HFFc6 (cell line): ENCODE measurements at regions not wholly inside any gene's neighbourhood (a gene's known extent, or its start where the extent isn't known, plus 50 kb on each side); places are given as distances from the start of the nearest gene placed in this dataset.

Experiments
- DNase-seq: peaks from one replicate; pipeline ENCODE4 v3.0.0-alpha.2; 2018
- H3K27ac Mint-ChIP-seq: 2 replicates; pipeline ENCODE4 v1.8.0; 2020; ENCODE audit warnings: mild to moderate bottlenecking, mixed read lengths
- H3K27me3 Mint-ChIP-seq: 2 replicates; pipeline ENCODE4 v1.8.0; 2021; ENCODE audit warnings: mild to moderate bottlenecking, moderate library complexity, mixed read lengths; ENCODE audit not compliant: insufficient read depth
- H3K36me3 Mint-ChIP-seq: 2 replicates; pipeline ENCODE4 v1.8.0; 2021; ENCODE audit warnings: low read depth, mixed read lengths
- H3K4me1 Mint-ChIP-seq: 2 replicates; pipeline ENCODE4 v1.8.0; 2020; ENCODE audit warnings: low read depth, mixed read lengths
- H3K4me3 Mint-ChIP-seq: 2 replicates; pipeline ENCODE4 v1.8.0; 2020; ENCODE audit warnings: mild to moderate bottlenecking, moderate library complexity, mixed read lengths
- H3K9me3 Mint-ChIP-seq: 2 replicates; pipeline ENCODE4 v1.8.0; 2020; ENCODE audit warnings: mild to moderate bottlenecking, mixed read lengths
- TF ChIP-seq, protein P1 (sequence below): fragments of 200-600 bp; sonication (generic); IDR thresholded peaks from 2 replicates; pipeline ENCODE4 v1.5.0; 2021; ENCODE audit warnings: antibody characterized with exemption, mild to moderate bottlenecking

DNA sequence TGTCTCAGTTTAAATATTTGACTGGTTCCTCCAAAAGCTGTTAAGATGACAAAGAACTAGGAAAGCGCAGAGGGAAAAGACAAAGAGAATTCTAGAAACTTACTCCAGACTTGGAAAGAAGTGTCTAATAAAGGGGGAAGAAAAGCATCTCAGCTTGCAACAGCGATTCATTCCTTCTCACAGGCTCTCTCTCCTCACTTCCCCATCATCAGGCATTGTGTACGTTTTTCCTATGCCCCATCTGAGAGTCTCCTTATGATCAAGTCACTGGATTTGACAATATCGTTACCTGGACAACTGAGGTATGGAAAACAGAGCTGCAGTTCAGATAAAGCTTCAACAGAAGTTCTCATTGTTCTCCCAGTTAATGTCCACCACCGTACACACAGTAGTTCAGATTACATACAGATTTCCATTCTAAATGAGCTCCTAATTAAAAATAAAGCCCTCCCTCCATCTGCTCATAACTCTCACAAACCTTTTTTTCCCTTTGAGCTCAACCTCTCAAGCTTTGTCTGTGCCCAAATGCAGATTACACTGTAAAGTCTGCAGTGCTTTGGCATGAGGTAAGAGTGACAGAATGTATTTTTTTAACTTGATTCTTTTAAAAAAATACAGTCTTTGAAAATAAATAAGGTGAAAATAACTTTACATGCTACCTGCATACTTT lies 254.4 kb upstream of the THBS1 start:
- no peak for DNase-seq
- TF ChIP-seq, protein P1, sequence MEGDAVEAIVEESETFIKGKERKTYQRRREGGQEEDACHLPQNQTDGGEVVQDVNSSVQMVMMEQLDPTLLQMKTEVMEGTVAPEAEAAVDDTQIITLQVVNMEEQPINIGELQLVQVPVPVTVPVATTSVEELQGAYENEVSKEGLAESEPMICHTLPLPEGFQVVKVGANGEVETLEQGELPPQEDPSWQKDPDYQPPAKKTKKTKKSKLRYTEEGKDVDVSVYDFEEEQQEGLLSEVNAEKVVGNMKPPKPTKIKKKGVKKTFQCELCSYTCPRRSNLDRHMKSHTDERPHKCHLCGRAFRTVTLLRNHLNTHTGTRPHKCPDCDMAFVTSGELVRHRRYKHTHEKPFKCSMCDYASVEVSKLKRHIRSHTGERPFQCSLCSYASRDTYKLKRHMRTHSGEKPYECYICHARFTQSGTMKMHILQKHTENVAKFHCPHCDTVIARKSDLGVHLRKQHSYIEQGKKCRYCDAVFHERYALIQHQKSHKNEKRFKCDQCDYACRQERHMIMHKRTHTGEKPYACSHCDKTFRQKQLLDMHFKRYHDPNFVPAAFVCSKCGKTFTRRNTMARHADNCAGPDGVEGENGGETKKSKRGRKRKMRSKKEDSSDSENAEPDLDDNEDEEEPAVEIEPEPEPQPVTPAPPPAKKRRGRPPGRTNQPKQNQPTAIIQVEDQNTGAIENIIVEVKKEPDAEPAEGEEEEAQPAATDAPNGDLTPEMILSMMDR, result no peak
- no peaks in the 10 kb centered on the region for H3K27me3 Mint-ChIP-seq
- H3K9me3 Mint-ChIP-seq, result no peaks in the 10 kb centered on the region
- H3K27ac Mint-ChIP-seq, result no peak overlapping the region
- peaks cover 43% of the 10 kb centered on the region for H3K4me1 Mint-ChIP-seq
- no peak overlapping the region for H3K4me3 Mint-ChIP-seq
- H3K36me3 Mint-ChIP-seq, result no peaks in the 10 kb centered on the region

DNA sequence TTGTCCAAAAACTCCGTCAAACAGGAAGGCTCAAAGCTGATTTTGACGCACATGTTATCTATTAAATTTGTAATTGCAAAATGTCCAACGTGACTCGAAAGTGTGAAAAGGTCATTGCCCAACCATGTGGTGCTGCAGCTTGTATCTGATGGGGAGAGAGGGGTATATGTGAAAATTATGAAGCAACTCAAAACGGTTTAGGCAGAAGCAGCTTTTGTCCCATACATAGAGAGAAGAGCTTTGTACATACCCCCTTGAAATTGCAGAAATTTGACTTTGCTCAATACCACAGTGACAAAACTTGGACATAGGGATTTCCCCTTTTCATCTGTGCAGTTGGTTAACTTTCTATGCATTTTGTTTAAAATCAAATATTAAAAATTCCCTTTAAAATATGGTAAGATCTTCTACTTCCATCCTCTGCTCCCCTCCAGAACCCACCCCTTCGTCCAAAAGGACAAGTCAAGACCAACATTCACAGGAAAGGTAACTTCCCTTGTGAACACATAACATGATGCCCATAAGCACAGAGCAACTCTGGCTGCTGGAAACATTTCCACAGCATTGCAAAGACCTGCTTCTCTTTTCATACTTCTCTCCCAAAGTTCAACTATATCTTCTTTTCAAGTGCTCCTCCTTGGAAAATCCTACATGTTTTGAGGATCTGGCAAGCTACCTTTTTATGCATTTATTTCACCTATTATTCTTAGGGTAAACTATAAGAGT lies 253.7 kb upstream of the THBS1 start:
- no peaks in the 10 kb centered on the region for H3K36me3 Mint-ChIP-seq
- H3K27ac Mint-ChIP-seq, result no peak overlapping the region
- H3K4me1 Mint-ChIP-seq, result peaks cover 43% of the 10 kb centered on the region
- H3K9me3 Mint-ChIP-seq, result no peaks in the 10 kb centered on the region
- no peak overlapping the region for H3K4me3 Mint-ChIP-seq
- H3K27me3 Mint-ChIP-seq, result no peaks in the 10 kb centered on the region
- TF ChIP-seq, protein P1, result no peak
- DNase-seq, result no peak

DNA sequence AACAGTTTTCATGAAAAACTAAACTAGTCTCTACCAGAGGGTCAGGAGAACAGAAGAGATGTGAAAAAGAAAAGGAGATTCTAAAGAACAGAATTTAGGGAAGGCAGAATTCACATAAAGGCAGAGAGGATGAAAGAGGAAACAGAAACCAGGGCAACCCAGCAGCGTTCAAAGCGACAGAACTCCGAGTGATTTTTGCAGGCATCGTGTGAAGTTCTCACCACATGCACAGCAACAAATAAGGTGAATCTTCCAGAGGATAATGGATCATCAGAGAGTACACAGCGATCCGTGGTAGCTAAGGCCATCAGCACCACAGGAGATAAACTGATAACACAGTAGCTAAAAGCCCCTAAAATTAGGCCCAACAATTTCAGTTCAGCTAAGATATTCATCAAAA lies 250.8 kb upstream of the THBS1 start:
- H3K36me3 Mint-ChIP-seq, result no peaks in the 10 kb centered on the region
- TF ChIP-seq, protein P1, result no peak
- no peak overlapping the region for H3K27ac Mint-ChIP-seq
- H3K27me3 Mint-ChIP-seq, result no peaks in the 10 kb centered on the region
- no peaks in the 10 kb centered on the region for H3K9me3 Mint-ChIP-seq
- no peak for DNase-seq
- peaks cover 54% of the 10 kb centered on the region for H3K4me1 Mint-ChIP-seq
- no peak overlapping the region for H3K4me3 Mint-ChIP-seq

DNA sequence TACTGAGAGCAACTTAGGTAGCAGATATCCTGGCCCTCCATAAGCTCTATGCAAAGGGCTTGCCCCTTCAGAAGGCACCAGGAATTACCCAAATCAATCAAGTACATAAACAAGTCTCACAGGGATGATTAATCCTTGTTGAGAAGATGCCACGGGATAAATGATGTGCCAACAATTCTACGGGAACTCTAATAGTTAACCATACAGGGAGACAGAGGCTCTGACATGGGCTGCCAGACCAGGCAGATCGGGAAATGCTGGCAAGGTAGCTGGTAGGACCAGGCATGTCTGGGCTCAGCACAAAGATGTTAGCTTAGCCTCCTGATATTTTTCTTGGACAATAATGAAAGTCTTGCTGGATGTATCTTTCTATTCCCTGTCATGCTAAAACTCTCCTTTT lies 249.3 kb upstream of the THBS1 start:
- no peaks in the 10 kb centered on the region for H3K9me3 Mint-ChIP-seq
- peaks cover 48% of the 10 kb centered on the region for H3K4me1 Mint-ChIP-seq
- H3K36me3 Mint-ChIP-seq, result no peaks in the 10 kb centered on the region
- no peak for DNase-seq
- no peaks in the 10 kb centered on the region for H3K27me3 Mint-ChIP-seq
- TF ChIP-seq, protein P1, result no peak
- H3K4me3 Mint-ChIP-seq, result no peak overlapping the region
- no peak overlapping the region for H3K27ac Mint-ChIP-seq

DNA sequence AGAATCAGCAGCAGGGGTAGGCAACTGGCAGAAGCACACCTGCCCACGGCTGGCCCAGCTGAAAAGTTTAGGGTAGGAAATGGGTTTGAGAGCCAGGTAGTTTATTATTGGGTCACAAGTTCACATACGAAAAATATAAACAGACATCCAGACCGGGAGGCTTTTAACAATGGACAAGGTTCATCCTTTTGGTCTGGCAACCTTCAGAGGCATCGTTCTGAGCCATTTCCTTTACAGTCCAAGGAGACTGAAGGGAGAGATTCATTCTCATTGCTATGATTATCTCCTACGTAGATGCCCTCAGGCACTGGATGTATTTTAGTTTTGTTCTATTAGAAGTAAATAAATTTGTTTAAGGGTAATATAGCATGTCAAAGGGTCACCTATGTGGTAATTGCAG lies 248.0 kb upstream of the THBS1 start:
- peaks cover 42% of the 10 kb centered on the region for H3K4me1 Mint-ChIP-seq
- H3K4me3 Mint-ChIP-seq, result no peak overlapping the region

More for the DNA sequence above, 248.0 kb upstream of the THBS1 start:
- DNase-seq, result no peak
- Mint-ChIP-seq H3K27me3 (no peaks in the 10 kb centered on the region), H3K36me3 (no peaks in the 10 kb centered on the region), H3K9me3 (no peaks in the 10 kb centered on the region), H3K27ac (no peak overlapping the region)
- TF ChIP-seq, protein P1, result no peak
